ENCODE measurements at regions not wholly inside any gene's neighbourhood (a gene's known extent, or its start where the extent isn't known, plus 50 kb on each side); places are given as distances from the start of the nearest gene placed in this dataset.
"Not testable (repeated sequence)": the region's sequence is repeated elsewhere in the genome, so short reads cannot be mapped to it uniquely, and the experiment has no call there.

DNA sequence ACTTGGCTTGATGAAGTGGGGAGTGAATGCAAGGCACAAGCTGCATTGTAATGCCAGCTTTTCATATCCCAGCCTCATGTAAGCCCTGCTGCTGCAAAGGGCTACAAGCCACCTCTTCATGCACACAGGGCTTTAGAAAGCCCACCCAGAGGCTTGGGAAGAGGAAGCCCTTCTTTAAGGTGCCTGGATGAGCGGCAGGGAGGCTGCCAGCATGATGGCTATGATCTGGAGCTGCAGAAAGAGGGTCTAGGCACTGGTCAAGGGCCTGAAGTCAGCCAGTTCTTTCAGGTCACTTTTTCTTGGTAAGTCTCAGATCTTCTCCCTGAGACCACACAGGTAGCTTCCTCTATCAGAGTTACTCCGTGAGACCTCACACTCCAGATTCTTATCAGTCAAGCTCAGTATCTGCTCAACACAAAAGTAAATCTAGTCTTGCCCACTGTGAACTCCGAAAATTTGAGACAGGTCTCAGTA is 113.3 kb upstream of the SEC22B start:
- not testable (repeated sequence) for TF ChIP-seq SPI1 (IDR thresholded peaks at IDR 0.05; ENCODE audit: borderline replicate concordance, low read depth); POLR2AphosphoS5 (IDR thresholded peaks at IDR 0.05; ENCODE audit: low read depth); REST (IDR thresholded peaks at IDR 0.05; ENCODE audit: insufficient replicate concordance, low read depth)
- TF ChIP-seq, protein P1, sequence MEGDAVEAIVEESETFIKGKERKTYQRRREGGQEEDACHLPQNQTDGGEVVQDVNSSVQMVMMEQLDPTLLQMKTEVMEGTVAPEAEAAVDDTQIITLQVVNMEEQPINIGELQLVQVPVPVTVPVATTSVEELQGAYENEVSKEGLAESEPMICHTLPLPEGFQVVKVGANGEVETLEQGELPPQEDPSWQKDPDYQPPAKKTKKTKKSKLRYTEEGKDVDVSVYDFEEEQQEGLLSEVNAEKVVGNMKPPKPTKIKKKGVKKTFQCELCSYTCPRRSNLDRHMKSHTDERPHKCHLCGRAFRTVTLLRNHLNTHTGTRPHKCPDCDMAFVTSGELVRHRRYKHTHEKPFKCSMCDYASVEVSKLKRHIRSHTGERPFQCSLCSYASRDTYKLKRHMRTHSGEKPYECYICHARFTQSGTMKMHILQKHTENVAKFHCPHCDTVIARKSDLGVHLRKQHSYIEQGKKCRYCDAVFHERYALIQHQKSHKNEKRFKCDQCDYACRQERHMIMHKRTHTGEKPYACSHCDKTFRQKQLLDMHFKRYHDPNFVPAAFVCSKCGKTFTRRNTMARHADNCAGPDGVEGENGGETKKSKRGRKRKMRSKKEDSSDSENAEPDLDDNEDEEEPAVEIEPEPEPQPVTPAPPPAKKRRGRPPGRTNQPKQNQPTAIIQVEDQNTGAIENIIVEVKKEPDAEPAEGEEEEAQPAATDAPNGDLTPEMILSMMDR (IDR thresholded peaks at IDR 0.05; ENCODE audit: insufficient read depth, low read length), result not testable (repeated sequence)
